Gastroesophageal sphincter (tissue), 3 donors: ENCODE measurements at regions not wholly inside any gene's neighbourhood (a gene's known extent, or its start where the extent isn't known, plus 50 kb on each side); places are given as distances from the start of the nearest gene placed in this dataset.

Source experiments
- CTCF ChIP-seq, 4 experiments: fragments of 200-600 bp in 2 of 4; fragments of 450-650 bp in 2 of 4; sonication (generic) in 1 of 4; IDR thresholded peaks; one replicate each; pipeline ENCODE4 v1.5.1; 2017 to 2019; ENCODE audit warnings: antibody characterized with exemption in 4 of 4, mild to moderate bottlenecking in 2 of 4, moderate library complexity in 2 of 4
- EP300 ChIP-seq: sonication (generic); formaldehyde crosslinking; IDR thresholded peaks from one replicate; pipeline ENCODE4 v1.6.1; 2017; ENCODE audit warnings: antibody characterized with exemption, mild to moderate bottlenecking
- POLR2A ChIP-seq, 2 donors: fragments of 450-650 bp; IDR thresholded peaks; one replicate each; pipeline ENCODE4 v1.6.1; 2017; ENCODE audit warnings: antibody characterized with exemption in 2 of 2, mild to moderate bottlenecking in 2 of 2, moderate library complexity in 1 of 2
- POLR2AphosphoS5 ChIP-seq: sonication (generic); formaldehyde crosslinking; IDR thresholded peaks from one replicate; pipeline ENCODE4 v1.6.1; 2017; ENCODE audit warnings: antibody characterized with exemption

GRCh38 chr5:165565911-165566310 is 2060.5 kb downstream of the MAT2B start:
- no peak for TF ChIP-seq POLR2AphosphoS5
- TF ChIP-seq EP300: no peak
- TF ChIP-seq POLR2A (IDR thresholded peaks at IDR 0.05): no peak
- TF ChIP-seq CTCF (IDR thresholded peaks at IDR 0.05): no peak
